ENCODE measurements at regions not wholly inside any gene's neighbourhood (a gene's known extent, or its start where the extent isn't known, plus 50 kb on each side); places are given as distances from the start of the nearest gene placed in this dataset.
A peak's percentile ranks its signal among the peaks of the same experiment; 100 is the strongest.

GRCh38 chr18:76558881-76559667 is 64.0 kb upstream of the ZNF516 start:
- CTCF ChIA-PET = no interaction called here
- H3K79me2 ChIP-seq (ENCODE audit: insufficient read depth, low read length) = no peaks in the 10 kb centered on the region
- ATAC-seq = peak; percentile 86
- intact Hi-C loops (cut with micrococcal nuclease) = loop anchor here (5.0 kb wide), 1 partner anchor 62 kb away; the partner anchor contains the start of gene ZNF516
- H2AFZ ChIP-seq (ENCODE audit: low read depth, low read length, poor library complexity, severe bottlenecking) = peak overlapping the region; percentile 24
- TSS peak; percentile 64 for BruUV-seq (replicated peaks)
- peak; percentile 73 for DNase-seq (ENCODE audit: low read depth, low spot score)
- H3K27ac ChIP-seq (ENCODE audit: low read depth, low read length) = peak overlapping the region; percentile 37; the same call in 1 of the 2 replicates
- RAD21 ChIA-PET (ENCODE audit: low non-redundant PET in 1 of 2, low total read pairs in 2 of 2, uncharacterized antibody in 2 of 2, unreplicated experiment in 2 of 2) = no interaction called here
- H3K4me1 ChIP-seq (ENCODE audit: control insufficient read depth in 1 of 2, insufficient read depth in 2 of 2, low read length in 2 of 2) = peaks cover 9 to 43% of the 10 kb centered on the region in 2 experiments; a peak in 3 of 4 replicates
- H3K36me3 ChIP-seq (ENCODE audit: control insufficient read depth in 1 of 2, insufficient read depth in 2 of 2, low read length in 2 of 2) = no peaks in the 10 kb centered on the region
- H3K9me3 ChIP-seq (ENCODE audit: control insufficient read depth in 1 of 2, insufficient read depth in 1 of 2, low read depth in 1 of 2, low read length in 2 of 2) = peaks cover 0 to 6% of the 10 kb centered on the region in 2 experiments; a peak in 1 of 4 replicates
- POLR2A ChIA-PET = interaction anchor here (0.6 to 0.9 kb wide), 2 partner anchors 9 to 48 kb away, joined by 3 to 4 read pairs; no protein-coding TSS in a partner anchor
- peak overlapping the region; percentile 41 for H3K9ac ChIP-seq (ENCODE audit: low read length)
- H4K20me1 ChIP-seq (ENCODE audit: insufficient read depth) = no peaks in the 10 kb centered on the region
- H3K4me3 ChIP-seq (replicated peaks in 1 of 2; ENCODE audit: low read depth in 1 of 2, low read length in 2 of 2) = peak overlapping the region; percentile 30 to 52
- H3K9me2 ChIP-seq (ENCODE audit: insufficient read depth) = no peaks in the 10 kb centered on the region
- H3K27me3 ChIP-seq (ENCODE audit: insufficient read depth, low read length) = no peaks in the 10 kb centered on the region
- H3K4me2 ChIP-seq (ENCODE audit: low read length) = peak overlapping the region; percentile 84
- TF ChIP-seq REST (IDR thresholded peaks at IDR 0.05; ENCODE audit: low read depth) (no peak), ZBTB33 (IDR thresholded peaks at IDR 0.05; ENCODE audit: extremely low read depth, insufficient replicate concordance, low read length) (peak; percentile 44), CEBPB (IDR thresholded peaks at IDR 0.05; ENCODE audit: low read depth) (0 out of 2 replicates have a peak, but pooled peaks have one; percentile 31), TCF7L2 (IDR thresholded peaks at IDR 0.05; ENCODE audit: borderline replicate concordance, extremely low read depth, insufficient read depth, insufficient read length) (peak; percentile 37), POLR2A (IDR thresholded peaks at IDR 0.05; ENCODE audit: borderline replicate concordance, extremely low read depth, insufficient read depth, insufficient read length) (no peak), EZH2phosphoT487 (IDR thresholded peaks at IDR 0.05; ENCODE audit: borderline replicate concordance) (no peak), RAD21 (IDR thresholded peaks at IDR 0.05; ENCODE audit: low read depth) (peak; percentile 26; the same call in 1 of the 2 replicates), EZH2 (IDR thresholded peaks at IDR 0.05) (no peak), FOSL1 (IDR thresholded peaks at IDR 0.05; ENCODE audit: low read depth) (peak; percentile 61), POLR2AphosphoS5 (IDR thresholded peaks at IDR 0.05; ENCODE audit: low read depth, low read length) (peak; percentile 43; the same call in 1 of the 2 replicates), SP1 (IDR thresholded peaks at IDR 0.05; ENCODE audit: low read depth) (peak; percentile 95), ATF3 (IDR thresholded peaks at IDR 0.05) (no peak), CTCF (IDR thresholded peaks at IDR 0.05 in 2 of 3, conservative IDR thresholded peaks at IDR 0.05 in 1 of 3; ENCODE audit: borderline replicate concordance in 1 of 3, insufficient read depth in 1 of 3, low read depth in 2 of 3, low read length in 2 of 3) (no peak), ZNF274 (IDR thresholded peaks at IDR 0.05; ENCODE audit: low read depth, low read length) (no peak), SRF (IDR thresholded peaks at IDR 0.05; ENCODE audit: low read depth) (peak; percentile 53; the same call in 1 of the 2 replicates), CBX3 (IDR thresholded peaks at IDR 0.05; ENCODE audit: low read depth) (peak; percentile 79), ELF1 (IDR thresholded peaks at IDR 0.05; ENCODE audit: borderline replicate concordance, low read depth) (no peak), EGR1 (IDR thresholded peaks at IDR 0.05; ENCODE audit: low read depth) (peak; percentile 89)

All from HCT116 (cell line).